Lower lobe of right lung (tissue), 2 donors: ENCODE measurements at regions not wholly inside any gene's neighbourhood (a gene's known extent, or its start where the extent isn't known, plus 50 kb on each side); places are given as distances from the start of the nearest gene placed in this dataset.

Experiments
- ATAC-seq, 2 donors: fragments of 200-7000 bp; cut with Tn5 transposase; one replicate each; pipeline ENCODE4 v1.9.1; 2020 to 2022; ENCODE audit warnings: mild to moderate bottlenecking in 2 of 2, moderate library complexity in 2 of 2
- DNase-seq: peaks from one replicate; pipeline ENCODE4 v3.0.0-alpha.2; 2020
- H3K27ac ChIP-seq: fragments of 200-600 bp; one replicate; pipeline ENCODE4 v1.8.0; 2022
- H3K27me3 ChIP-seq: fragments of 200-600 bp; one replicate; pipeline ENCODE4 v1.8.0; 2022; ENCODE audit warnings: low read depth
- H3K36me3 ChIP-seq: fragments of 200-600 bp; one replicate; pipeline ENCODE4 v1.8.0; 2022; ENCODE audit warnings: mild to moderate bottlenecking
- H3K4me1 ChIP-seq: fragments of 200-600 bp; one replicate; pipeline ENCODE4 v1.8.0; 2022
- H3K4me3 ChIP-seq: fragments of 200-600 bp; one replicate; pipeline ENCODE4 v1.8.0; 2022; ENCODE audit warnings: mild to moderate bottlenecking
- H3K9me3 ChIP-seq: fragments of 200-600 bp; one replicate; pipeline ENCODE4 v1.8.0; 2022
- CTCF ChIP-seq: fragments of 200-600 bp; IDR thresholded peaks from one replicate; pipeline ENCODE4 v1.8.0; 2022; ENCODE audit warnings: antibody characterized with exemption, mild to moderate bottlenecking
- intact Hi-C: fragments of 100-400 bp; cut with DNase I; formaldehyde crosslinking; loops from one replicate; pipeline ENCODE4 v1.11.0; 2022
- donor health status: DM: no; HTN: yes; CAD: no; lungs with severe emphysema.

GRCh38 chr2:207409517-207409916 is 120.2 kb upstream of the CREB1 start:
- Histone ChIP-seq H3K27me3 (no peaks in the 10 kb centered on the region), H3K4me3 (no peak overlapping the region), H3K4me1 (peaks cover 12% of the 10 kb centered on the region), H3K36me3 (no peaks in the 10 kb centered on the region), H3K27ac (no peak overlapping the region), H3K9me3 (no peaks in the 10 kb centered on the region)
- intact Hi-C loops = no loop called here
- no peak for ATAC-seq
- no peak for TF ChIP-seq CTCF
- DNase-seq = no peak

DNA sequence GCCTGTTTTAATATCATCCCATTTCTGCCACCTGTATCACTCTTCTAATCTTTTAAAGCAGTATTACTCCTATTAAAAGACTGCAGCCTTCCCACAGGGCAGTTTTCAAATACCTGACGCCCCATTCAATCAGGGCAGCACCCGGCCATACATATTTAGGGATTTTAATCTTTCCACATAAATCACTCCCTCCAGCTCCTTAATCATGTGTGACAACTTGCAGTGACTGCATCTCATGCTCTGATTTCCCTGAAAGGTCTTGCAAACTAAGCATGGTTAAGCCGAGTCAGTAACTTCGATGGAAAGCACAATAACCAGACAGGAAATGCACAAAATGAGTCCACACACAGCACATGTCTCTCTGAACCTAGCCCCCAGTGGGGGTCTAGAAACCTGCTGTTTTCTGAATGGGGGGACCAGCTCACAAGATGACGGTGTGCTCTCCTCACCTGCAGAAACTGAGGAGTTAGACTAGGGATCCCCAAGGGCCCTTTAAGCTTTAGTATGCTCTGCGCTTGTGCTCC is 116.9 kb upstream of the CREB1 start:
- Histone ChIP-seq H3K27ac (no peak overlapping the region), H3K27me3 (no peaks in the 10 kb centered on the region), H3K36me3 (no peaks in the 10 kb centered on the region), H3K4me1 (peaks cover 11% of the 10 kb centered on the region), H3K9me3 (no peaks in the 10 kb centered on the region), H3K4me3 (no peak overlapping the region)
- no peak for TF ChIP-seq CTCF
- intact Hi-C loops = no loop called here
- no peak for DNase-seq
- ATAC-seq = no peak

DNA sequence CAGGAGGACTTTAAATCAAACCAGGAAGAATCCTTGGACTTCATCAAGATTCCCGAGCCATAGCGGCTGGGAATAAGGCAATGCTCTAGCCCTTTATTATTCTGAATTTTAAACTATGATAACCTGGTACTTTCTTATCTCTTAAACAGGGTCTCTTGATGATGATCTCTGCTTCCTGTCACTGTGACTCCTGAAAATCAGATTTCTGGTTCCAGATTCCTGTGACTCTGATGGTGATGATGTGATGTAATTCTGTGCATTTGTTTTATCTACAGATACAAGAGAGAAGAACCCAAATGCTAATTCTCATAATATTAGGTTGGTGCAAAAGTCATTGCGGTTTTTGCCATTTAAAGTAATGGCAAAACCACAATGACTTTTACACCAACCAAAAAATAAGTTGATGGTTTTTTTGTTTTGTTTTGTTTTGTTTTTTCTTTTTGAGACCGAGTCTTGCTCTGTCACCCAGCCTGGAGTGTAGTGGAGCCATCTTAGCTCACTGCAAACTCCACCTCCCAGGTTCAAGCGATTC is 116.3 kb upstream of the CREB1 start:
- DNase-seq (no peak), ATAC-seq (no peak)
- H3K9me3 ChIP-seq = no peaks in the 10 kb centered on the region
- H3K27ac ChIP-seq = no peak overlapping the region
- peaks cover 5% of the 10 kb centered on the region for H3K4me1 ChIP-seq
- TF ChIP-seq CTCF = no peak
- intact Hi-C loops = no loop called here
- H3K36me3 ChIP-seq = no peaks in the 10 kb centered on the region
- no peaks in the 10 kb centered on the region for H3K27me3 ChIP-seq
- no peak overlapping the region for H3K4me3 ChIP-seq

DNA sequence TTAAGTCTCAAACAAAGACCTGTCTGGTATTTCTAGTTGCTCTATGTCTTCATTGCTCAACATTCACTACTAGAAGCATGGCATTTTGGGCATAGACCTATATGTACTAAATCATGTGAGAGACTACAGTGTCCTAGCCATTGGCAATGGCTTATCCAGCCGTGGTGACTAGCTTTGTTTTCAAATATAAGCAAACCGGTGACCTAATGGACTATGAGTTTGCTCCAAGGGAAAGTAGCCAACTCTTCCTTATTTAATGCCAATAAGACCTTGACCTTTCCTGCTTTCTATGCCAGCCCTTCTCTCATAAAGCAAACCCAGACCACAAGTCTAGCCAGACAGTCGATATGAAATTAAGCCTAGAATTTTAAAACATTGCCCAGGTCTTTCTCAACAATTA is 113.7 kb upstream of the CREB1 start:
- no peak for TF ChIP-seq CTCF
- ATAC-seq (no peak), DNase-seq (no peak)
- no peaks in the 10 kb centered on the region for H3K4me1 ChIP-seq
- no peaks in the 10 kb centered on the region for H3K9me3 ChIP-seq
- no peak overlapping the region for H3K4me3 ChIP-seq
- H3K36me3 ChIP-seq = no peaks in the 10 kb centered on the region
- H3K27ac ChIP-seq = no peak overlapping the region
- no peaks in the 10 kb centered on the region for H3K27me3 ChIP-seq
- intact Hi-C loops = no loop called here

- H3K36me3 ChIP-seq = no peaks in the 10 kb centered on the region
- H3K27ac ChIP-seq = no peak overlapping the region
- TF ChIP-seq CTCF = no peak
- intact Hi-C loops = no loop called here
- ATAC-seq (no peak), DNase-seq (no peak)
- H3K27me3 ChIP-seq = no peaks in the 10 kb centered on the region
- no peaks in the 10 kb centered on the region for H3K9me3 ChIP-seq
- H3K4me1 ChIP-seq = no peaks in the 10 kb centered on the region
- no peak overlapping the region for H3K4me3 ChIP-seq
Observed at GRCh38 chr2:207416900-207417299, 112.9 kb upstream of the CREB1 start.
